HG03378 (cell line): ENCODE measurements at regions not wholly inside any gene's neighbourhood (a gene's known extent, or its start where the extent isn't known, plus 50 kb on each side); places are given as distances from the start of the nearest gene placed in this dataset.
"Not testable (repeated sequence)": the region's sequence is repeated elsewhere in the genome, so short reads cannot be mapped to it uniquely, and the experiment has no call there.

Experiments used
- ATAC-seq: cut with Tn5 transposase; IDR thresholded peaks from one replicate; pipeline ENCODE4 v1.9.1; 2021; ENCODE audit warnings: mild to moderate bottlenecking, moderate library complexity; ENCODE audit not compliant: unreplicated experiment

- no peak for ATAC-seq
Measured at GRCh38 chr3:87796843-87797185, 262.0 kb downstream of the CGGBP1 start.

GRCh38 chr3:87796137-87796842 is 262.5 kb downstream of the CGGBP1 start:
- no peak for ATAC-seq

- no peak for ATAC-seq
Measured at GRCh38 chr3:87795701-87796100, 263.1 kb downstream of the CGGBP1 start.

DNA sequence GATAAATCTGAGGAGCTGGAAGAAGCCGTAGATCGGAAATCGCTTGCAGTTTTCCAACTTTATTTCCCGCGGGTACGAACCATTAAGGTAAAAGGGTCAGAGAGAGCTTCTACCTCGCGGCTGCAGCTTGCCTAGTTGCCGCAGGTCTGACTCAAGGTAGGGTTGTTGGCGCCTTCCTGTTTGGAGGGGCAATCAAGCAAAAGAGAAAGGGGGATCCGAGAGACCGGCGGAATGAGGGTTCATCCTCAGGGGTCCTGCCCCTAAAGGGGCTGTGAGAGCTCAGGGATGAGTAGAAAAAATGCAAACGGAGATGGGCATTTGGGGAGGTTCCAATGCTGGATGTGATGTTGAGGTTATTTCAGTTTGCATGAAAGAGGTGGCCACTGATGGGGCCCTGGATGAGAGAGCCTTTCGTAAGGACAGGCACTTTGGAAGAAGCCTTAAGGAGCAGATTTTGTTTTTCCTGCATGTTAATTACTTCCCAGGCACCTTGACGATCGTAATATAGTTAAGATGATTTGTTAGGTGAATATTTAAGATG is 265.4 kb downstream of the CGGBP1 start:
- ATAC-seq = no peak

DNA sequence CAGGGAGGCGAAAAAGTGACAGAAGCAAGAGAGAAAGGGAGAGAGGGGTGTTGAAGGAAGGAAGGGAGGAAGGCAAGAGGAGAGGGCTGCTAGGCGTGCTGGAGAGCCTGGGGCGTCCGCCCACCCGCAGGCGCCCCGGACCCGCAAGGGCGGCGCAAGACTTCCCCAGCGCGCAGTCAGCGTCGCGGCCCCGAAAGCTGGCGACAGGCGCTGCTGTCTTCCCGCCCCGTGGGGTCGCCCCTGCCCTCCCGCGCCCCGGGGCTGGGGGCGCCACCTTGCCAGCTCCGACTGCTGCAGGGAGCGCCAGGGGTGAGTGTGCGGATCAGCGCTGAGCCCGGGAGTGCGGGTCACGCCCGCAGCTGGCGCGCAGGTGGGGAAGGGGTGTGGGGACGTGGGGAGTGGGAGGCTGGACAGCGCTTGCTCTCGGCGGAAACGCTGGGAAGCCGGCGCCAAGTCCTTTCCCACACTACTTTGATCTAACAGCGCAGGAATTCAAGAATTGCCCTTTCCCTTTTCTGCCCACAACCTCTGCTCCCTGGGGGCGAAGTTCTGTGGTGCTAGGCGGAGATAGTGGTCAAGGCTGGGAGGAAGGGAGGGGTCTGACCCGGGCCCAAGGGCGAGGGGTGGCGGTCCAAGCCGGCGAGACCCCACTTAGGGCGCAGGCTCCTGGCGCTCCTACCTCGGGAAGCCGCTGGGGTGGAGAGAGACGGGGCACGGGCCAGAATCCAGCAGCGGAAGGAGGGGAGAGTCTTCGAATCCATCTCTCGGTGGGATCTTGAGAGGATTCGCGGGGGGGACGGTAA is 266.1 kb downstream of the CGGBP1 start, which contains the start of gene HTR1F:
Gene HTR1F (plus strand): TSS at position 173 of the 803 bp plus-strand sequence.
- ATAC-seq = no peak

GRCh38 chr3:87792198-87792533 is 266.6 kb downstream of the CGGBP1 start:
- no peak for ATAC-seq

GRCh38 chr3:87791248-87792027 is 267.4 kb downstream of the CGGBP1 start:
- no peak for ATAC-seq

- not testable (repeated sequence) for ATAC-seq
Measured at GRCh38 chr3:87789049-87789448, 269.8 kb downstream of the CGGBP1 start.

GRCh38 chr3:87788516-87788915 is 270.3 kb downstream of the CGGBP1 start:
- ATAC-seq = no peak

DNA sequence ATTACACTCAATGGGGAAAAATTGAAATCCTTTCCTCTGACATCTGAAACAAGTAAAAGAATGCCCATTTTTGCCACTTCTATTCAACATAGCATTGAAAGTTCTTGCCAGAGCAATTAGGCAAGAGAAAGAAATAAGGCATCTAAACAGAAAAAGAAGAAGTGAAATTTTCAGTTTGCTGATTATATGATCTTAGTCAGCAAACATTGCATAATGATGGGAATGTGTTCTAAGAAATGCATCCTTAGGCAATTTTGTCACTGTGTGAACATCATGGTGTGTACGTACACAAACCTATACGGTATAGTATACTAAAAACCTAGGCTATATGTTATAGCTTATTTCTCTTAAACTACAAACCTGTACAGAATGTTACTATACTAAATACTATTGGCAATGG is 278.0 kb downstream of the CGGBP1 start:
- ATAC-seq = no peak

GRCh38 chr3:87778876-87779275 is 279.9 kb downstream of the CGGBP1 start:
- ATAC-seq = no peak

- peak; percentile 97 for ATAC-seq
Measured at GRCh38 chr3:87771337-87772192, 287.2 kb downstream of the CGGBP1 start.

DNA sequence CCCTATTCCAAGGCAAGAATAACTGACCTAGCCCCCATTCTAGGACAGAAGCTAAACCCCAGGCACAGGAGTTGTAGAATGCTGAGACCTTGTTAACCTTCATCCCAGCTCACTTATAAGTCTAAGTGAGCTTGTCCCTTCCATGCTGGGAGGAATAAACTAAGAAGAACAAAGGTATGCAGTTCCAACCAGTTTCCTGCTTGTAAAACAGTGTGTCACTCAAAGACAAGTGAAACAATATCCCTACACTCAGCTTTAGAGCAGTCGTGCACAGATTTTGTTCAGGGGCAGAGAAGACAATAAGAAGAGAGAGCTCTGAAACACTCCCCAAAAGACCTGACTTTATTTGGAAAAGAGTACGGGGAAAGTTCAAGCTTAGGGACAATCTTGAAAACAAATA is 292.1 kb downstream of the CGGBP1 start:
- no peak for ATAC-seq

DNA sequence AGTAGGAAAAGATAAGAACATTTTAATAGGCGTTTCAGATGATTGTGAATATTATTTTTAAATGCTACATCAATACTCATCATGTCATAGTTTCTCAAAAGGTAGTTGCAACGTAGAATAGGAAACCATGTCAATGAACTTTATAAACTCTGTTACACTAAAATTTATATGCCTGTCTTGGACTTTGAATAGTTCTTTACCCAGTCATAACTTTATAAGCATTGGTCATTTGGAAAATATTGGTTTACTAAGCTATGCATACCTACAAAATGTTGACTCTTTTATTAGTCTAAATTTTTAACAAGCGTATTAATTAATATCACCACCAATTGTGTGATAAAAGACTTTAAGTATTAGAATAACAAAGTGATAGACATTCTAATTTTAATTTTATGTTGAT is 293.5 kb downstream of the CGGBP1 start:
- no peak for ATAC-seq

DNA sequence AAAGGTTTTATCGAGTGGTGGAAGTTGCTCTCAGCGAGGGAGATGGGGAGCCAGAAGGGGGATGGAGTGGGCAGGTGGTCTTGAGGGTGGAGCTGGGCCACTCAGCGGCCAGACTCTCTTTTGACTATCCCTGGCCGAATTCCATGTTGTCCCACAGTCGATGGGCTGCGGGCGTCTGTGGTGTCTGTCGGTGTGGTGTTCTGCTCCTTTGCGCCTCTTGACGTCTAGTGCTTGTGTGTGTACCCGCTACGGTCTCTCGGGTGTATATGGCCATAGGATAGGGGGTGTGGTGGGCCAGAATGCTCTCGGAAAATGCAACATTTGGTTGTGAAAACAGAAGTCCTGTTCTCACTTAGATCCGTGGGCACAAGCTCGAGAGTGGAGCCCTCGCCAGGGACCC is 297.0 kb downstream of the CGGBP1 start:
- ATAC-seq = no peak

DNA sequence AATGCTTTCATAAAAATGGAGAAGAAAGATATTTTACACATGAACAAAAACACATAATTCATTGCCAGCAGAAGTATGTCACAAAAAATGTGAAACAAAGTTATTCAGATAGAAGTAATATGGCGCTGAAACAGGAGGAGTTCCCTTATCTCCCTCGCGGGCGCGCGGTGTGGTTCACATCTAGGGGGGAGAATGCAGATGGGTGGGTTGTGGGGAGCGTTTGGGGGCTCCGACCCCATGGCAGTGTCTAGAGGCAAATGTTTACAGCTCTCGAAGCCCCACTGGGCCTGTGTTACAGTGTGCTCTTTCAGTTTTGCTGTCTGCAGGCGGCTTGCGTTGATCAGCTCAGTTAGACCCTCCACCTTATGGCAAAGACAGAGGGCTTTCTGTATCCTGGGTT is 297.5 kb downstream of the CGGBP1 start:
- no peak for ATAC-seq

DNA sequence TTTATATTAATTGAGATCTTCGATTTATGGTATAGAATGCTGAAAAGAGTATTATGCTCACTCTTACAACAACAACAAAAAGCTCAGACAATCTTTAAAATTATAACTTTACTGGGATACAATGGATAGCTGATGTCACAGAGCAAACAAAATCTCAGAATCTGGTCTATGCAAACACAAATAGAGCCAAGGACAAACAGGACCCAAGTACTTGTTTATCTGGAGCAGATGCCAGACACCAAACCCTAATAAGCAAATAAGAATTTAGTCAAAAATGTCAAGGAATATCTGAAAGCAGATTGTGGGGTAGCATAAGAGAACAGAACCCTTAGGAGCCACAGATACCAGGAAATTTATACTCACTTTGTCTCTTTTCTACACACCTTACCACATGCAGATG is 302.2 kb downstream of the CGGBP1 start:
- ATAC-seq = no peak

- no peak for ATAC-seq
Measured at GRCh38 chr3:87755852-87756251, 303.0 kb downstream of the CGGBP1 start.

GRCh38 chr3:87742250-87742649 is 316.6 kb downstream of the CGGBP1 start:
- no peak for ATAC-seq

GRCh38 chr3:87740894-87741293 is 317.9 kb downstream of the CGGBP1 start:
- not testable (repeated sequence) for ATAC-seq

GRCh38 chr3:87737817-87738216 is 321.0 kb downstream of the CGGBP1 start:
- ATAC-seq = not testable (repeated sequence)
